Peyer's patch (tissue), 4 donors: ENCODE measurements at regions not wholly inside any gene's neighbourhood (a gene's known extent, or its start where the extent isn't known, plus 50 kb on each side); places are given as distances from the start of the nearest gene placed in this dataset.
"Not testable (repeated sequence)": the region's sequence is repeated elsewhere in the genome, so short reads cannot be mapped to it uniquely, and the experiment has no call there.

Experiments
- DNase-seq, 3 donors: peaks; one replicate each; pipeline ENCODE4 v3.0.0-alpha.2; 2017 to 2019
- H3K27ac ChIP-seq, 4 donors: fragments of 200-600 bp; sonication (generic); one replicate each; pipeline ENCODE4 v1.5.1; 2016 to 2019
- H3K27me3 ChIP-seq, 2 donors: fragments of 200-600 bp; sonication (generic); one replicate each; pipeline ENCODE4 v1.5.1; 2019
- H3K36me3 ChIP-seq, 3 donors: fragments of 200-600 bp; sonication (generic); one replicate each; pipeline ENCODE4 v1.5.1; 2016 to 2019
- H3K4me1 ChIP-seq, 4 donors: fragments of 200-600 bp; sonication (generic); one replicate each; pipeline ENCODE4 v1.5.1; 2016 to 2019
- H3K4me3 ChIP-seq, 4 donors: fragments of 200-600 bp; sonication (generic); 1 replicate in 3 of 4; 2 replicates in 1 of 4; pipeline ENCODE4 v1.5.1; 2016 to 2019; ENCODE audit warnings: mild to moderate bottlenecking in 1 of 4
- H3K9me3 ChIP-seq, 4 donors: fragments of 200-600 bp; sonication (generic); one replicate each; pipeline ENCODE4 v1.5.1; 2016 to 2019; ENCODE audit warnings: mild to moderate bottlenecking in 1 of 4
- POLR2A ChIP-seq, 2 donors: fragments of 450-650 bp; IDR thresholded peaks; one replicate each; pipeline ENCODE4 v1.5.1; 2017; ENCODE audit warnings: antibody characterized with exemption in 2 of 2, mild to moderate bottlenecking in 2 of 2, moderate library complexity in 2 of 2
- TF ChIP-seq, protein P1 (sequence below), 6 experiments: fragments of 450-650 bp in 4 of 6; fragments of 200-600 bp in 2 of 6; sonication (generic) in 1 of 6; IDR thresholded peaks; one replicate each; pipeline ENCODE4 v1.5.1; 2017 to 2019; ENCODE audit warnings: antibody characterized with exemption in 6 of 6, mild to moderate bottlenecking in 3 of 6, moderate library complexity in 1 of 6

- H3K27ac ChIP-seq = no peak overlapping the region
- TF ChIP-seq POLR2A (IDR thresholded peaks at IDR 0.05) = no peak
- TF ChIP-seq, protein P1, sequence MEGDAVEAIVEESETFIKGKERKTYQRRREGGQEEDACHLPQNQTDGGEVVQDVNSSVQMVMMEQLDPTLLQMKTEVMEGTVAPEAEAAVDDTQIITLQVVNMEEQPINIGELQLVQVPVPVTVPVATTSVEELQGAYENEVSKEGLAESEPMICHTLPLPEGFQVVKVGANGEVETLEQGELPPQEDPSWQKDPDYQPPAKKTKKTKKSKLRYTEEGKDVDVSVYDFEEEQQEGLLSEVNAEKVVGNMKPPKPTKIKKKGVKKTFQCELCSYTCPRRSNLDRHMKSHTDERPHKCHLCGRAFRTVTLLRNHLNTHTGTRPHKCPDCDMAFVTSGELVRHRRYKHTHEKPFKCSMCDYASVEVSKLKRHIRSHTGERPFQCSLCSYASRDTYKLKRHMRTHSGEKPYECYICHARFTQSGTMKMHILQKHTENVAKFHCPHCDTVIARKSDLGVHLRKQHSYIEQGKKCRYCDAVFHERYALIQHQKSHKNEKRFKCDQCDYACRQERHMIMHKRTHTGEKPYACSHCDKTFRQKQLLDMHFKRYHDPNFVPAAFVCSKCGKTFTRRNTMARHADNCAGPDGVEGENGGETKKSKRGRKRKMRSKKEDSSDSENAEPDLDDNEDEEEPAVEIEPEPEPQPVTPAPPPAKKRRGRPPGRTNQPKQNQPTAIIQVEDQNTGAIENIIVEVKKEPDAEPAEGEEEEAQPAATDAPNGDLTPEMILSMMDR (IDR thresholded peaks at IDR 0.05) = no peak
These were observed 131.3 kb downstream of the AKR1D1 start for GRCh38 chr7:138207555-138207971.

DNA sequence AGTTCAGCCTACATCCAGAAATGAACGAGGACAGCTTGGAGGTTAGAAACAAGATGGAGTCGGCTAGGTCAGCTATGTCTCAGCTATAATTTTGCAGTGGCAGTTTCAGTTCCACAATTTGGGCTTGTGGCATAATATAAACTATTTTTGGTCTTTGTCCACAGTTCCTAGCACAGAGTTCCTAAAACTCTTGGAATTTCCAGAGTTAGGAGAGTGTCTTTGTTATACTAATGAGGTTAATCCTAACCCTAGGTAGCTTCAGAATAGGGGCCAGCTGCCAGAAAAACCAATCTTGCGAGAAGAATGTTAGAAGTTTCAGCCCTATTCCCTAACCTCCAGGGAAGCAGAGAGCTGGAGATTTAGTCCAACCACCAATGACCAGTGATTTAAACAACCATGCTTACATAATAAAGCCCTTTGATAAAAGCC, 131.9 kb downstream of the AKR1D1 start:
- Histone ChIP-seq H3K9me3 (no peaks in the 10 kb centered on the region), H3K4me3 (no peak overlapping the region), H3K27ac (no peak overlapping the region), H3K27me3 (no peaks in the 10 kb centered on the region), H3K36me3 (no peaks in the 10 kb centered on the region), H3K4me1 (no peaks in the 10 kb centered on the region)
- no peak for DNase-seq
- TF ChIP-seq POLR2A (IDR thresholded peaks at IDR 0.05) = no peak
- TF ChIP-seq, protein P1 (IDR thresholded peaks at IDR 0.05) = no peak

More at GRCh38 chr7:138207555-138207971, 131.3 kb downstream of the AKR1D1 start:
- Histone ChIP-seq H3K9me3 (no peaks in the 10 kb centered on the region), H3K4me3 (no peak overlapping the region), H3K36me3 (no peaks in the 10 kb centered on the region), H3K4me1 (no peaks in the 10 kb centered on the region), H3K27me3 (no peaks in the 10 kb centered on the region)
- no peak for DNase-seq

- Histone ChIP-seq H3K9me3 (no peaks in the 10 kb centered on the region), H3K27ac (no peak overlapping the region), H3K36me3 (no peaks in the 10 kb centered on the region), H3K4me1 (no peaks in the 10 kb centered on the region), H3K4me3 (no peak overlapping the region), H3K27me3 (no peaks in the 10 kb centered on the region)
- no peak for DNase-seq
- TF ChIP-seq, protein P1 (IDR thresholded peaks at IDR 0.05) = no peak
- TF ChIP-seq POLR2A (IDR thresholded peaks at IDR 0.05) = no peak
These were observed 132.6 kb downstream of the AKR1D1 start for GRCh38 chr7:138208864-138209263.

- Histone ChIP-seq H3K9me3 (no peaks in the 10 kb centered on the region), H3K36me3 (no peaks in the 10 kb centered on the region)
- no peak for DNase-seq
These were observed 136.1 kb downstream of the AKR1D1 start for GRCh38 chr7:138212314-138212713.

GRCh38 chr7:138214926-138215325, 138.7 kb downstream of the AKR1D1 start:
- no peaks in the 10 kb centered on the region for H3K36me3 ChIP-seq
- H3K4me1 ChIP-seq = no peaks in the 10 kb centered on the region
- H3K27ac ChIP-seq = no peak overlapping the region
- no peak for DNase-seq
- no peaks in the 10 kb centered on the region for H3K27me3 ChIP-seq
- H3K4me3 ChIP-seq = no peak overlapping the region
- no peaks in the 10 kb centered on the region for H3K9me3 ChIP-seq
- TF ChIP-seq, protein P1 (IDR thresholded peaks at IDR 0.05) = no peak
- TF ChIP-seq POLR2A (IDR thresholded peaks at IDR 0.05) = no peak

More at GRCh38 chr7:138212314-138212713, 136.1 kb downstream of the AKR1D1 start:
- Histone ChIP-seq H3K4me1 (no peaks in the 10 kb centered on the region), H3K27me3 (no peaks in the 10 kb centered on the region), H3K27ac (no peak overlapping the region), H3K4me3 (no peak overlapping the region)
- TF ChIP-seq, protein P1 (IDR thresholded peaks at IDR 0.05) = no peak
- no peak for TF ChIP-seq POLR2A (IDR thresholded peaks at IDR 0.05)

DNA sequence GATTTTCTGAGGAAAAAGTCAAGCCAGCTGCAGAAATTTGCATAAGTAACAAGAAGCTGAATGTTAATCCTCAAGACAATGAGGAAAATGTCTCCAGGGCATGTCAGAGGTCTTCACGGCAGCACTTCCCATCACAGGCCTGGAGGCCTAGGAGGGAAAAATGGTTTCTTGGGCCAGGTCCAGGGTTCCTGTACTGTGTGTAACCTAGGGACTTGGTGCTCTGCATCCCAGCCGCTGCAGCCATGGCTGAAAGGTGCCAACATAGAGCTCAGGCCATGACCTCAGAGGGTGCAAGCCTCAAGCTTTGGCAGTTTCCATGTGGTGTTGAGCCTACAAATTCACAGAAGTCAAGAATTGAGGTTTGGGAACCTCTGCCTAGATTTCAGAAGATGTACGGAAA, 144.1 kb downstream of the AKR1D1 start:
- H3K4me1 ChIP-seq, H3K27me3 ChIP-seq, H3K9me3 ChIP-seq, H3K36me3 ChIP-seq, H3K4me3 ChIP-seq, H3K27ac ChIP-seq, DNase-seq: not testable (repeated sequence)

DNA sequence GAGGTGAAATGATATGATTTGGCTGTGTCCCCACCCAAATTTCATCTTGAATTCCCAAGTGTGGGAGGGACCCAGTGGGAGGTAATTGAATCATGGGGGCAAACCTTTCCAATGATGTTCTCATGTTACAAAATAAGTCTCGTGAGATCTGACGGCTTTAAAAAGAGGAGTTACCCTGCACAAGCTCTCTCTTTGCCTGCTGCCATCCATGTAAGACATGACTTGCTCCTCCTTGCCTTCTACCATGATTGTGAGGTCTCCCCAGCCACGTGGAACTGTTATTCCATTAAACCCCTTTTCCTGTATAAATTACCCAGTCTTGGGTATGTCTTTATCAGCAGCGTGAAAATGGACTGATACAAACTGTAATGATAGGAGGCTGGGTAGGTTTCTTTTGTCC, 145.1 kb downstream of the AKR1D1 start:
- not testable (repeated sequence) for H3K27me3 ChIP-seq, H3K4me3 ChIP-seq, H3K9me3 ChIP-seq, DNase-seq, H3K36me3 ChIP-seq, H3K4me1 ChIP-seq, H3K27ac ChIP-seq
